Activated CD8-positive, alpha-beta T cell treated with anti-CD3 and anti-CD28 coated beads for 36 hours (primary cell): ENCODE measurements at regions not wholly inside any gene's neighbourhood (a gene's known extent, or its start where the extent isn't known, plus 50 kb on each side); places are given as distances from the start of the nearest gene placed in this dataset.

Source experiments
- ATAC-seq: fragments of 200-7000 bp; cut with Tn5 transposase; one replicate; pipeline ENCODE4 v1.10.0; 2021; ENCODE audit warnings: mild to moderate bottlenecking, moderate library complexity
- CTCF ChIA-PET: fragments of 350-600 bp; sonication (Branson Sonifier 250); formaldehyde crosslinking; loops from one replicate; lab custom pipeline; 2021; ENCODE audit warnings: antibody characterized with exemption; lab: Charles Lee
- POLR2A ChIA-PET: fragments of 350-600 bp; sonication (Branson Sonifier 250); formaldehyde crosslinking; loops from one replicate; lab custom pipeline; 2021; ENCODE audit warnings: antibody characterized with exemption; lab: Charles Lee
- DNase-seq: peaks from one replicate; pipeline ENCODE4 v3.0.0-alpha.2; 2020
- H3K27ac Mint-ChIP-seq: one replicate; pipeline ENCODE4 v1.8.0; 2021; ENCODE audit warnings: mild to moderate bottlenecking, mixed read lengths
- H3K27me3 Mint-ChIP-seq: one replicate; pipeline ENCODE4 v1.8.0; 2021; ENCODE audit warnings: mixed read lengths
- H3K36me3 Mint-ChIP-seq: one replicate; pipeline ENCODE4 v1.8.0; 2021; ENCODE audit warnings: low read depth, mixed read lengths
- H3K4me1 Mint-ChIP-seq: one replicate; pipeline ENCODE4 v1.8.0; 2021; ENCODE audit warnings: low read depth, mixed read lengths
- H3K4me3 Mint-ChIP-seq: one replicate; pipeline ENCODE4 v1.8.0; 2021; ENCODE audit warnings: mild to moderate bottlenecking, moderate library complexity, mixed read lengths
- H3K9me3 Mint-ChIP-seq: one replicate; pipeline ENCODE4 v1.8.0; 2021; ENCODE audit warnings: mixed read lengths
- intact Hi-C: fragments of 100-400 bp; cut with micrococcal nuclease; formaldehyde crosslinking; loops from one replicate; pipeline ENCODE4 v1.10.0; 2022
- TF ChIP-seq, protein P1 (sequence below): fragments of 200-600 bp; IDR thresholded peaks from one replicate; pipeline ENCODE4 v1.8.0; 2022; ENCODE audit warnings: antibody characterized with exemption, mild to moderate bottlenecking

DNA sequence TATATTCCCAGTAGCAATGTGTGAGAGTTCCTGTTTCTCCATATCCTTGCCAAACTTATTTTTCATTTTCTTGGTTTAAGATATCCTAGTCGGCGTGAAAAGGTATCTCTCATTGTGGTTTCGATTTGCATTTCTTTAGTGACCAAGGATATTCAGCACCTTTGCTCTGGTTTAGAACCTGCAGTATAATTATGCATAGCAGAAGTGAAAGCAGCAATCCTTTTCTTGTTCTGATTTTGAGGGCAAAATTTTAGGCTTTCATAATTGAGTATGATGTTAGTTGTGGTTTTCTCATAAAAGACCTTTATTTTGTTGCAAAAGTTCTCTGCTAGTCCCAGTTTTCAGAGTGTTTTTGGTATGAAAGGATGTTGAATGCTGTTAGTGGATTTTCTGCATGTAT lies 491.0 kb downstream of the FGF9 start:
- H3K4me1 Mint-ChIP-seq, result peaks cover 23% of the 10 kb centered on the region
- intact Hi-C loops, result no loop called here
- ChIA-PET CTCF (no interaction called here), POLR2A (no interaction called here)
- H3K27me3 Mint-ChIP-seq, result no peaks in the 10 kb centered on the region
- H3K9me3 Mint-ChIP-seq, result no peaks in the 10 kb centered on the region
- H3K27ac Mint-ChIP-seq, result no peak overlapping the region
- TF ChIP-seq, protein P1, sequence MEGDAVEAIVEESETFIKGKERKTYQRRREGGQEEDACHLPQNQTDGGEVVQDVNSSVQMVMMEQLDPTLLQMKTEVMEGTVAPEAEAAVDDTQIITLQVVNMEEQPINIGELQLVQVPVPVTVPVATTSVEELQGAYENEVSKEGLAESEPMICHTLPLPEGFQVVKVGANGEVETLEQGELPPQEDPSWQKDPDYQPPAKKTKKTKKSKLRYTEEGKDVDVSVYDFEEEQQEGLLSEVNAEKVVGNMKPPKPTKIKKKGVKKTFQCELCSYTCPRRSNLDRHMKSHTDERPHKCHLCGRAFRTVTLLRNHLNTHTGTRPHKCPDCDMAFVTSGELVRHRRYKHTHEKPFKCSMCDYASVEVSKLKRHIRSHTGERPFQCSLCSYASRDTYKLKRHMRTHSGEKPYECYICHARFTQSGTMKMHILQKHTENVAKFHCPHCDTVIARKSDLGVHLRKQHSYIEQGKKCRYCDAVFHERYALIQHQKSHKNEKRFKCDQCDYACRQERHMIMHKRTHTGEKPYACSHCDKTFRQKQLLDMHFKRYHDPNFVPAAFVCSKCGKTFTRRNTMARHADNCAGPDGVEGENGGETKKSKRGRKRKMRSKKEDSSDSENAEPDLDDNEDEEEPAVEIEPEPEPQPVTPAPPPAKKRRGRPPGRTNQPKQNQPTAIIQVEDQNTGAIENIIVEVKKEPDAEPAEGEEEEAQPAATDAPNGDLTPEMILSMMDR, result no peak
- no peaks in the 10 kb centered on the region for H3K36me3 Mint-ChIP-seq
- DNase-seq (no peak), ATAC-seq (no peak)
- no peak overlapping the region for H3K4me3 Mint-ChIP-seq

DNA sequence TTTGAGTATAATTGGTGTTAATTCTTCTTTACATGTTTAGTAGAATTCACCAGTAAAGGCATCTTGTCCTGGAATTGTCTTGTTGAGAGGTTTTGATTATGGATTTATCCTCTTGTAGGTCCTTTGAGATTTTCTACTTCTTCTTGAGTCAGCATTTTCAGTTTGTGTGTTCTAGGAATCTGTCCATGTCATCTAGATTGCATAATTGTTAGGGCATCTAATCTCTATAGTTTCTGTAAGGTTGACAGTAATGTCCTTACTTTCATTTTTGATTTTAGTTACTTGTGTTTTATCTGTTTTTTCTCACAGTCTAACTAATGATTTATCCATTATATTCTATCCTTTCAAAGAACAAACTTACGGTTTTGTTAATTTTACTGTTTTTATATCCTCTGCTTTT lies 492.0 kb downstream of the FGF9 start:
- DNase-seq (no peak), ATAC-seq (peak; percentile 30)
- ChIA-PET POLR2A (no interaction called here), CTCF (interaction anchor here (1.2 kb wide), 1 partner anchor 86 kb away, joined by 3 read pairs; no protein-coding TSS in a partner anchor)
- no peaks in the 10 kb centered on the region for H3K36me3 Mint-ChIP-seq
- intact Hi-C loops, result no loop called here
- H3K4me3 Mint-ChIP-seq, result peak overlapping the region; percentile 22
- H3K9me3 Mint-ChIP-seq, result no peaks in the 10 kb centered on the region
- TF ChIP-seq, protein P1, result no peak
- peaks cover 23% of the 10 kb centered on the region for H3K4me1 Mint-ChIP-seq
- no peaks in the 10 kb centered on the region for H3K27me3 Mint-ChIP-seq
- no peak overlapping the region for H3K27ac Mint-ChIP-seq

DNA sequence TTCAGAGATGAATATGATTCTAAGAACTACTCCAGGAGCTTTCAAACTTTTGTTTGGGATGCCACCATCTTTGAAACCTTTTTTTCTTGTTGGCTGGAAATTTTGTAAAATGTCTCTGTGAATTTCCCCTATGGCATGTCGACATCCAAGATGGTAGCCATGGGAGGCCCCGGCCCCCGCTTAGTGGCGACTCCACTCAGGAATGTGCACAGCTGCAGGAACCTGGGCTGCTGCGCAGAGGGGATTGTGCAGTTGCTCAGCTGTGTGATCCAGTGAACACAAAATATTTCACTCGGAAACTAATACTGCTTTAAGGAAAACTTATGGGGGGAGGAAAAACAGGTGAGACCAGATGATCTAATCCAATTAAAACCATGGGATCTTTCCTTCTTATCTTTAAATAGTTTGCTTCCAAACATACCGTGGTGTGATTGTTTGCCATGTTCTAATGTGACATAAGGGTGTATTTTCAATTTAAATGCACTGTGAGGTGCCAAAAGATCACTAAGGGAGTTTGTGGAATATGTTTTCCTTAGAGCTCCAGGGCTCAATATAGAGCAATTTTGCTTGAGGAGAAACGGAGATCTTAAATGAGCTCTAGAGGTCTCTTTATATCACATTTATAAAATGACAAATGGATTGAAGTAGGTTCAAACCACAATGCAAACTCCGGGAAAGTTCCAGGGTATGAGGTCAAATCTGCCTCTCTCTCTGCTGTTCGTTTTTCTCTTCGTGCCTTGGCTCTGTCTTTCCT lies 497.7 kb downstream of the FGF9 start:
- ChIA-PET CTCF (interaction anchor here (1.1 kb wide), 1 partner anchor 107 kb away, joined by 3 read pairs; no protein-coding TSS in a partner anchor), POLR2A (no interaction called here)
- Mint-ChIP-seq H3K27ac (no peak overlapping the region), H3K4me1 (peaks cover 5% of the 10 kb centered on the region), H3K27me3 (no peaks in the 10 kb centered on the region), H3K4me3 (no peak overlapping the region), H3K9me3 (no peaks in the 10 kb centered on the region), H3K36me3 (no peaks in the 10 kb centered on the region)
- ATAC-seq (no peak), DNase-seq (no peak)
- intact Hi-C loops, result no loop called here
- TF ChIP-seq, protein P1, result no peak

DNA sequence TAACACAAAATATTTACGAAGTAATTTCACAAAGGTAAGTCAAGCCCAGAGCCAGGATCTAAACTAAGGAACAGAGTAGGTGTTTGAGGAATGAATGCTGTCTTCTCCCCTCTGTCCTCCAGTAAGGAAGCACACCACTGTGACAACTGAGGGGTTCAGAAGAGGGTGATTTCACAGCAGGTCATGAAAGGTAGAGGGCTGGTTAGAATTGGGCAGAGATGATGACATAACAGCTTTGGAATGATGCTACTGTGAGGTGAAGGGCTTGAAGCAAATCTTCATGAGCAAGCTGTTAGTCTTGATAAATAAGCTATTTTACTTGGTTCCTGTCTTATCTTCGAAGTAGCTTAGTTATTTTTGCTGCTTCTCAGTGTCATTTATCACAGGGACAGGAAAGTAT lies 498.6 kb downstream of the FGF9 start:
- Mint-ChIP-seq H3K27me3 (no peaks in the 10 kb centered on the region), H3K27ac (no peak overlapping the region), H3K4me3 (no peak overlapping the region), H3K36me3 (no peaks in the 10 kb centered on the region), H3K9me3 (no peaks in the 10 kb centered on the region), H3K4me1 (no peaks in the 10 kb centered on the region)
- ChIA-PET POLR2A (no interaction called here), CTCF (no interaction called here)
- no peak for ATAC-seq
- no peak for DNase-seq
- TF ChIP-seq, protein P1, result no peak
- intact Hi-C loops, result no loop called here

DNA sequence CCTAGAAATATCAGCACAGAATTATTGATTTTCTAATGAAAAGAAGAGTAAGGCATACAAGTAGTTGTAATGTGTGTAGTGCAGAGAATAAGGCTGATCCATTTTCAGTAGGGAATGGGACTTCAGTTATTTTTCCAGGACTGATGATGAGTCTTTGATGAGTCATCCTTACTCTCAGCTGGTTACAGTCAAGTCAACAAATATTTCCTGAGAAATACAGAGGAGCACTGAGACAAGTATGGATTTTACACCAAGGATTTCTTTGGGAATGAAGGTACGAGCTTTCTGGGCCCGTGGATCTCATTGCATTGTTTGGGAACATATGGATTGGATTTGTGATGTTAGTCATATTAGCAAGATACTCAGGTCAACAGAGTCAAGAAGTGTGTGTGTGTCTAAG lies 502.7 kb downstream of the FGF9 start:
- H3K27me3 Mint-ChIP-seq, result no peaks in the 10 kb centered on the region
- TF ChIP-seq, protein P1, result no peak
- no peaks in the 10 kb centered on the region for H3K36me3 Mint-ChIP-seq
- intact Hi-C loops, result no loop called here
- no peak overlapping the region for H3K27ac Mint-ChIP-seq
- ChIA-PET POLR2A (no interaction called here), CTCF (no interaction called here)
- DNase-seq, result no peak
- no peak overlapping the region for H3K4me3 Mint-ChIP-seq
- H3K4me1 Mint-ChIP-seq, result no peaks in the 10 kb centered on the region
- peaks cover 4% of the 10 kb centered on the region for H3K9me3 Mint-ChIP-seq
- ATAC-seq, result no peak
